Uterus (tissue), 2 donors: ENCODE measurements at regions not wholly inside any gene's neighbourhood (a gene's known extent, or its start where the extent isn't known, plus 50 kb on each side); places are given as distances from the start of the nearest gene placed in this dataset.

Experiments
- CTCF ChIP-seq, 4 experiments: fragments of 200-600 bp in 2 of 4; fragments of 450-650 bp in 2 of 4; sonication (generic) in 2 of 4; IDR thresholded peaks; one replicate each; pipeline ENCODE4 v1.5.1; 2016 to 2019; ENCODE audit warnings: antibody characterized with exemption in 4 of 4, mild to moderate bottlenecking in 2 of 4, moderate library complexity in 1 of 4
- POLR2A ChIP-seq, 2 donors: fragments of 450-650 bp; IDR thresholded peaks; one replicate each; pipeline ENCODE4 v1.6.1; 2016; ENCODE audit warnings: antibody characterized with exemption in 2 of 2, mild to moderate bottlenecking in 1 of 2, moderate library complexity in 1 of 2

GRCh38 chr15:31585240-31585639 is 258.6 kb downstream of the KLF13 start:
- TF ChIP-seq POLR2A (IDR thresholded peaks at IDR 0.05) = no peak
- no peak for TF ChIP-seq CTCF (IDR thresholded peaks at IDR 0.05)
